ENCODE measurements at regions not wholly inside any gene's neighbourhood (a gene's known extent, or its start where the extent isn't known, plus 50 kb on each side); places are given as distances from the start of the nearest gene placed in this dataset.

DNA sequence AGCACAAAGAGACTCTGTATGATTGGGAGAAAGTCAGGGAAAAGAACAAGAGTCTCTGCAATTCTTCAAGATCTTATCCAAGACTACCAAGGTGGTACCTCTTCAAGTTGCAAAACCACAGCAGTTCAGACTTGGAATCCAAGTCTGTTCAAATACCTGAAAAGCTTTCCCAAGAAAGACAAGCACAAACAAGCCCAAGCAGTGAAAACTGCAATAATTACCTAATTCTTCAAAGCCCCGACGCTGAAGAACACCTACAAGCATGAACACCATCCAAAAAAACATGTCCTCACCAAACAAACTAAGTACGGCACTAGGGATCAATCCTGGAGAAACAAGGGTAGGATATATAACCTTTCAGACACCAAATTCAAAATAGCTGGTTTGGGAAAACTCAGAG is 299.3 kb upstream of the ALCAM start:
- Histone ChIP-seq H3K4me1 (ENCODE audit: control insufficient read depth, insufficient read depth, low read length) (peaks cover 3% of the 10 kb centered on the region), H3K4me3 (ENCODE audit: low read length) (no peak overlapping the region), H3K9ac (ENCODE audit: low read length) (no peak overlapping the region), H3K27me3 (ENCODE audit: control insufficient read depth, insufficient read depth, low read length) (no peaks in the 10 kb centered on the region), H3K36me3 (ENCODE audit: control insufficient read depth, insufficient read depth, low read length) (no peaks in the 10 kb centered on the region), H3K9me3 (ENCODE audit: control insufficient read depth, low read length) (no peaks in the 10 kb centered on the region)

DNA sequence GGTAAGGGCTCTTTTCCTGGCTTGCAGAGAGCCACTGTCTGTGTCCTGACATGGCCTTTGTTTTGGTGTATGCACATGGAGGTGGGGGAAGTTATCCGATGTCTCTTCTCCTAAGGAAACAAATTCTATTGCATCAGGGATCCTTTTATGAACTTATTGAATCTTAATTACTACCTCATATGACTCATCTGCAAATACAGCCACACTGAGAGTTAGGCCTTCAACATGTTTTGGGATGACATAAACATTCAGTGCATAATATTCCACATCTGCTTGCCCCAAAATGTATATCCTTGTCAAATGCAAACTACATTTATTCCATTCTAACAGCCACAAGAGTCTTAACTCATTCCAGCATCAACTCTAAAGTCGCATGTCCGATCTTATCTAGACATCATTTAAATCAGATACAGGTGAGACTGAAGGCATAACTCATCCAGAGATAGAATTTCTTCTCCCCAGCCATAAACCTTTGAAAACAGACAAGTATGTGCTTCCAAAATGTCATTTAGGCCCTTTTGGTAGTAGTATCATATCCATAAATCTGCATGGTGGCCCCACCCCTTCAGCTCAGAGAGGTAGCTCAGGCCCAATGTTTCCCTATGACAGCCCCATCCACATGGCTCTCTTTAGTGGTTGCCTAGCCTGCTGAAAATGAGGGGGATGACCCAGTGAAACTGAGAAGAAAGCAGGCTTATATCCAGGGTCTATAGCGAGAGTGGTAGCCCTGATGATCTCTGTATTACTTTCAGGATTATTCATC is 289.5 kb upstream of the ALCAM start:
- Histone ChIP-seq H3K4me3 (ENCODE audit: low read length) (no peak overlapping the region), H3K36me3 (ENCODE audit: control insufficient read depth, insufficient read depth, low read length) (no peaks in the 10 kb centered on the region), H3K9ac (ENCODE audit: low read length) (no peak overlapping the region), H3K9me3 (ENCODE audit: control insufficient read depth, low read length) (no peaks in the 10 kb centered on the region), H3K27me3 (ENCODE audit: control insufficient read depth, insufficient read depth, low read length) (no peaks in the 10 kb centered on the region), H3K4me1 (ENCODE audit: control insufficient read depth, insufficient read depth, low read length) (no peaks in the 10 kb centered on the region)

DNA sequence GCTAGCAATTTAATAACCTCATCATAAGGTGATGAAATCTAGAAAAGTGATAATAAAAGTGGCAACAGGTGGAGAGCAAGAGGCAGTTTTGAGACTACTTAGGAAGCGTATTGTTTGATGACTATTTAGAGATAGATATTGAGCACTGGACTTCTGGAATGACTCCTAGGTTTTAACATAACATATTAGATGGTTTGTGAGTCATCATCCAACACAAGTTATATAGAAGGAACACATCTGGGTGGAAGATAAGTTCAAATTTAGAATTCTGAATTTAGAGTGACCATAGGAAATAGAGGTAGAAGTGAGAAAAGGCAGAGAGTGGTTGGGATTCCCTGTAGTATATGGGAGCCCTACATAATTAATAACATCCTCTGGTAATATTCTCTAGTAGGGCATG is 282.8 kb upstream of the ALCAM start:
- Histone ChIP-seq H3K9ac (ENCODE audit: low read length) (no peak overlapping the region), H3K27me3 (ENCODE audit: control insufficient read depth, insufficient read depth, low read length) (no peaks in the 10 kb centered on the region), H3K36me3 (ENCODE audit: control insufficient read depth, insufficient read depth, low read length) (no peaks in the 10 kb centered on the region), H3K4me3 (ENCODE audit: low read length) (no peak overlapping the region), H3K9me3 (ENCODE audit: control insufficient read depth, low read length) (no peaks in the 10 kb centered on the region), H3K4me1 (ENCODE audit: control insufficient read depth, insufficient read depth, low read length) (no peaks in the 10 kb centered on the region)

- Histone ChIP-seq H3K4me1 (ENCODE audit: control insufficient read depth, insufficient read depth, low read length) (no peaks in the 10 kb centered on the region), H3K4me3 (ENCODE audit: low read length) (no peak overlapping the region), H3K36me3 (ENCODE audit: control insufficient read depth, insufficient read depth, low read length) (no peaks in the 10 kb centered on the region), H3K27me3 (ENCODE audit: control insufficient read depth, insufficient read depth, low read length) (no peaks in the 10 kb centered on the region), H3K9me3 (ENCODE audit: control insufficient read depth, low read length) (no peaks in the 10 kb centered on the region), H3K9ac (ENCODE audit: low read length) (no peak overlapping the region)
These were observed 281.2 kb upstream of the ALCAM start for GRCh38 chr3:105085506-105085905.

- Histone ChIP-seq H3K27me3 (ENCODE audit: control insufficient read depth, insufficient read depth, low read length) (no peaks in the 10 kb centered on the region), H3K4me3 (ENCODE audit: low read length) (no peak overlapping the region), H3K36me3 (ENCODE audit: control insufficient read depth, insufficient read depth, low read length) (no peaks in the 10 kb centered on the region), H3K9me3 (ENCODE audit: control insufficient read depth, low read length) (no peaks in the 10 kb centered on the region), H3K4me1 (ENCODE audit: control insufficient read depth, insufficient read depth, low read length) (no peaks in the 10 kb centered on the region), H3K9ac (ENCODE audit: low read length) (no peak overlapping the region)
These were observed 273.1 kb upstream of the ALCAM start for GRCh38 chr3:105093371-105094252.

- no peaks in the 10 kb centered on the region for H3K9me3 ChIP-seq (ENCODE audit: control insufficient read depth, low read length)
- no peaks in the 10 kb centered on the region for H3K36me3 ChIP-seq (ENCODE audit: control insufficient read depth, insufficient read depth, low read length)
- H3K27me3 ChIP-seq (ENCODE audit: control insufficient read depth, insufficient read depth, low read length), result no peaks in the 10 kb centered on the region
- no peak overlapping the region for H3K4me3 ChIP-seq (ENCODE audit: low read length)
- H3K4me1 ChIP-seq (ENCODE audit: control insufficient read depth, insufficient read depth, low read length), result no peaks in the 10 kb centered on the region
- H3K9ac ChIP-seq (ENCODE audit: low read length), result no peak overlapping the region
These were observed 272.1 kb upstream of the ALCAM start for GRCh38 chr3:105094588-105094987.

DNA sequence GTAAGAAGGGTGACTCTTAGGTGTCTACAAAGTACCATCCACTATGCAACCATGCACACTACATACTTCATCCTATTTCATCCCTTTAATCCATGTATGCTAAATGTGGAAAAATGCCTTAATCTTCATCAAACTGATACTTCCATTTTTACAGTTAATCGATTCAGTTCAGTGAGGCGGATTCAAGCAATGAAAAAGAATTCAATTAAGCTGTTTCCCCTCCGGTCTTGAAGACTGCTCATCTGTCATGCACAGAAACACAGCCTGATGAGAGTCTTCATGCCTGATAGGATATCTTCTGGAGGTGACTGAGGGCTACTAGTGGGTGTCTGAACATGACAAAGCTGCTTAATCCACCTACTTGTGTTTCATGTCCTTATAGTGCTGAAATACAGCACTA is 270.6 kb upstream of the ALCAM start:
- Histone ChIP-seq H3K4me1 (ENCODE audit: control insufficient read depth, insufficient read depth, low read length) (no peaks in the 10 kb centered on the region), H3K9ac (ENCODE audit: low read length) (no peak overlapping the region), H3K9me3 (ENCODE audit: control insufficient read depth, low read length) (no peaks in the 10 kb centered on the region), H3K4me3 (ENCODE audit: low read length) (no peak overlapping the region), H3K27me3 (ENCODE audit: control insufficient read depth, insufficient read depth, low read length) (no peaks in the 10 kb centered on the region), H3K36me3 (ENCODE audit: control insufficient read depth, insufficient read depth, low read length) (no peaks in the 10 kb centered on the region)

GRCh38 chr3:105101603-105102002 is 265.1 kb upstream of the ALCAM start:
- Histone ChIP-seq H3K9ac (ENCODE audit: low read length) (no peak overlapping the region), H3K27me3 (ENCODE audit: control insufficient read depth, insufficient read depth, low read length) (no peaks in the 10 kb centered on the region), H3K4me1 (ENCODE audit: control insufficient read depth, insufficient read depth, low read length) (no peaks in the 10 kb centered on the region), H3K9me3 (ENCODE audit: control insufficient read depth, low read length) (no peaks in the 10 kb centered on the region), H3K36me3 (ENCODE audit: control insufficient read depth, insufficient read depth, low read length) (no peaks in the 10 kb centered on the region), H3K4me3 (ENCODE audit: low read length) (no peak overlapping the region)

- H3K27me3 ChIP-seq (ENCODE audit: control insufficient read depth, insufficient read depth, low read length), result no peaks in the 10 kb centered on the region
- H3K9ac ChIP-seq (ENCODE audit: low read length), result no peak overlapping the region
- no peaks in the 10 kb centered on the region for H3K9me3 ChIP-seq (ENCODE audit: control insufficient read depth, low read length)
- H3K4me3 ChIP-seq (ENCODE audit: low read length), result no peak overlapping the region
- H3K4me1 ChIP-seq (ENCODE audit: control insufficient read depth, insufficient read depth, low read length), result no peaks in the 10 kb centered on the region
- H3K36me3 ChIP-seq (ENCODE audit: control insufficient read depth, insufficient read depth, low read length), result no peaks in the 10 kb centered on the region
These were observed 263.6 kb upstream of the ALCAM start for GRCh38 chr3:105103139-105103538.

- Histone ChIP-seq H3K4me3 (ENCODE audit: low read length) (no peak overlapping the region), H3K27me3 (ENCODE audit: control insufficient read depth, insufficient read depth, low read length) (no peaks in the 10 kb centered on the region), H3K4me1 (ENCODE audit: control insufficient read depth, insufficient read depth, low read length) (no peaks in the 10 kb centered on the region), H3K9me3 (ENCODE audit: control insufficient read depth, low read length) (no peaks in the 10 kb centered on the region), H3K9ac (ENCODE audit: low read length) (no peak overlapping the region), H3K36me3 (ENCODE audit: control insufficient read depth, insufficient read depth, low read length) (no peaks in the 10 kb centered on the region)
These were observed 257.9 kb upstream of the ALCAM start for GRCh38 chr3:105108823-105109222.

DNA sequence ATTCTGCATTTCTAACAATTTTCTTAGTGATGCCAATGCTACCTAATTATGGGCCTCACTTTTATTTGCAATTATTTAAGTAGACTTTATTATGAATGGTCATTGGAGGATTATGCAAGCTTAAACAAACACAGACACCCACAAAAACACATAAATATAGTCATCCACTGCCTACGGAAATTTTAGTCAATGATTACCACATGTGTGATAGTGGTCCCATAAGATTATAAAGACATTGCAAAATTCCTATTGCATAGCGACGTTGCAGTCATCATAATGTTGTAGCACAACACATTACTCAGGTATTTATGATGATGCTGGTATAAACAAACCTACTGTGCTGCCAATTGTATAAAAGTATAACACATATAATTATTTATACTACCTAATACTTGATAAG is 247.8 kb upstream of the ALCAM start:
- no peaks in the 10 kb centered on the region for H3K9me3 ChIP-seq (ENCODE audit: control insufficient read depth, low read length)

GRCh38 chr3:105119801-105120340 is 246.8 kb upstream of the ALCAM start:
- Histone ChIP-seq H3K4me1 (ENCODE audit: control insufficient read depth, insufficient read depth, low read length) (no peaks in the 10 kb centered on the region), H3K4me3 (ENCODE audit: low read length) (no peak overlapping the region), H3K27me3 (ENCODE audit: control insufficient read depth, insufficient read depth, low read length) (no peaks in the 10 kb centered on the region), H3K36me3 (ENCODE audit: control insufficient read depth, insufficient read depth, low read length) (no peaks in the 10 kb centered on the region), H3K9ac (ENCODE audit: low read length) (no peak overlapping the region), H3K9me3 (ENCODE audit: control insufficient read depth, low read length) (no peaks in the 10 kb centered on the region)

More for the DNA sequence above, 247.8 kb upstream of the ALCAM start:
- no peak overlapping the region for H3K9ac ChIP-seq (ENCODE audit: low read length)
- H3K4me3 ChIP-seq (ENCODE audit: low read length), result no peak overlapping the region
- no peaks in the 10 kb centered on the region for H3K36me3 ChIP-seq (ENCODE audit: control insufficient read depth, insufficient read depth, low read length)
- no peaks in the 10 kb centered on the region for H3K27me3 ChIP-seq (ENCODE audit: control insufficient read depth, insufficient read depth, low read length)
- H3K4me1 ChIP-seq (ENCODE audit: control insufficient read depth, insufficient read depth, low read length), result no peaks in the 10 kb centered on the region
